ENCODE measurements at regions not wholly inside any gene's neighbourhood (a gene's known extent, or its start where the extent isn't known, plus 50 kb on each side); places are given as distances from the start of the nearest gene placed in this dataset.

DNA sequence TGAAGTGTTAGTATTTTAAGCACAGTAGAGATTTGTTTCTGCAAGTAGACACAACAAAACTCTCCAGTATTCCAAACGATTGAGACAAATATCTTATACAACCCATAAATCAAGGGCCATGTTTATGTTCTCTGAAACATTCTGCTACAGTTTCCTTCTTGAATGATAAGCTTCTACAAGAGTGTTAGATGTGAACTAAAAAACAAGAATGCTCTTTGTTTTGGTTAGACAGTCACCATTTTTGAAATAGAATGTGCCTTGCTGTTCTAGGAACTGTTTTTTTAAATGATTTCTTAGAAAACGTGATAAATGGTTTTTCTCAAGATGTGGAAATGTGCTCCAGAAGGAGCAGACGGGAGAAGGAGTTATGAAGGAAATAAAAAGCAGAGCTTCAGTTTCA, 1656.3 kb upstream of the FLRT2 start:
- H3K27me3 Mint-ChIP-seq (ENCODE audit: low read depth): no peaks in the 10 kb centered on the region
- H3K4me1 Mint-ChIP-seq: peaks cover 15% of the 10 kb centered on the region
- peak overlapping the region in 1 of 3 experiments; percentile 73 for H3K27ac Mint-ChIP-seq
- no peaks in the 10 kb centered on the region for H3K36me3 Mint-ChIP-seq (ENCODE audit: low read depth)
- no peaks in the 10 kb centered on the region for H3K9me3 Mint-ChIP-seq
- no peak overlapping the region for H3K4me3 Mint-ChIP-seq
- TF ChIP-seq CTCF (IDR thresholded peaks at IDR 0.05; ENCODE audit: unreplicated experiment in 3 of 3): no peak

DNA sequence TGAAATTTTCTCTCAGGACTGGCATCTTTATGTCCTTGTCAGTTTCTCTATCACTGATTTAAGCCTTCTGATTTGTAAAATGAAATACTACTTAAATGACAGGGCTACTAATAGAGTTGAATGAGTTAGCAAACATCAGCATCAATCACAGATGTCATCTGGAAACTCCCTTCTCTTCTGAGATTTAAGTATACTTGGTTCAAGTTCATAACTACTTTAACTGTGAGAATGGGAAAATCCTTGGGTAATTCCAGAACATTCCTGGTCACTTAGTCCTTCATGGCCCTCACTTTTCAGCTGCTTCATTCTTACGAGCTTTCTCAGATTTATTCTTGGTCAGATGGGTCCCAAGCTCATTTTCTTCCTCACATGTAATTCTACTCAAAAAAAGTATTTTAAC, 1655.3 kb upstream of the FLRT2 start:
- peak overlapping the region in 1 of 3 experiments; percentile 31 for H3K27ac Mint-ChIP-seq
- peaks cover 3% of the 10 kb centered on the region for H3K27me3 Mint-ChIP-seq (ENCODE audit: low read depth)
- H3K4me1 Mint-ChIP-seq: peaks cover 15% of the 10 kb centered on the region
- H3K9me3 Mint-ChIP-seq: no peaks in the 10 kb centered on the region
- H3K36me3 Mint-ChIP-seq (ENCODE audit: low read depth): no peaks in the 10 kb centered on the region
- no peak for TF ChIP-seq CTCF (IDR thresholded peaks at IDR 0.05; ENCODE audit: unreplicated experiment in 3 of 3)
- H3K4me3 Mint-ChIP-seq: no peak overlapping the region

DNA sequence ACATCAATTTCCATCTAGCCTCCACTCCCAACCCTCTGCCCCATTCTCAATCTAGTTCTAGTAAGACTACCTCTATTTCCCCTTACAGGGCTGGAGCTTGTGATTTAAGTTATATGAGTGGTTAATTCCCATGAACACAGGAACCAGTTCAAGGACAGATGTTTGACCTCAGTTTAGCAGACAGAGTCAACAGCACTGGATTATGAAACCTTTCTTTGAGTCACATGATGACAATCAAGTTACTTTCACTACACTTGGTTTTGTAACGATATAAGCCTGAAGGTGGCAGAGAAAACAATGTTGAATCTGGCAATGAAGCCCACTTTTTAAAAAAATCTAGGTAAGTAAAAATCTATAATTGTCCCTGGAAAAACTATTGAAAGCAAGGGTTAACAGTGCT, 1646.2 kb upstream of the FLRT2 start:
- TF ChIP-seq CTCF (IDR thresholded peaks at IDR 0.05; ENCODE audit: unreplicated experiment in 3 of 3): no peak
- Mint-ChIP-seq H3K27ac (no peak overlapping the region), H3K27me3 (ENCODE audit: low read depth) (peaks cover 9% of the 10 kb centered on the region), H3K4me1 (no peaks in the 10 kb centered on the region), H3K9me3 (no peaks in the 10 kb centered on the region), H3K36me3 (ENCODE audit: low read depth) (no peaks in the 10 kb centered on the region), H3K4me3 (no peak overlapping the region)

DNA sequence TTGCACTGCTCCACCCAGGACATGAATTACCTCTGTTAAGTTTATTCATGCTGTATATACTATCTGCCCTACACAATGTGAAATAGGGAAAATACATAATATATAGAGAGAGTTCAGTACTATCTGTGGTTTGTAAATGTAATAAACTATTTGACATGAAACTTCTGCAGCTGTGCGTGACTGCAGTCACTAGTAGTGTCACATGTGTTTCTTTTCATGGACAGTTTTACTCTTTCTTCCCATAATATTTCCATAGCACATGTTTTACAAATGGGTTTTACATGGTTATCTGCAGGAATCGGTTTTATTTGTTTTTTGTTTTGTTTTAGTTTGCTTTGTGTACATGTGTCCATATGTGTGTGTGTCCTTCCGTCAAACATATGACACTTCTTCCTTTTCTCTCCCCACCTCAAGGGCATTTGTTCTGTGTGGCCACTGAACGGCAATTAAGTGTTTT, 1644.1 kb upstream of the FLRT2 start:
- Mint-ChIP-seq H3K27ac (peak overlapping the region in 2 of 3 experiments; percentile 18 to 54), H3K4me1 (no peaks in the 10 kb centered on the region), H3K36me3 (ENCODE audit: low read depth) (no peaks in the 10 kb centered on the region), H3K4me3 (no peak overlapping the region), H3K9me3 (no peaks in the 10 kb centered on the region), H3K27me3 (ENCODE audit: low read depth) (no peaks in the 10 kb centered on the region)
- TF ChIP-seq CTCF (IDR thresholded peaks at IDR 0.05; ENCODE audit: unreplicated experiment in 3 of 3): no peak

- H3K27me3 Mint-ChIP-seq (ENCODE audit: low read depth): no peaks in the 10 kb centered on the region
- H3K4me1 Mint-ChIP-seq: no peaks in the 10 kb centered on the region
- no peaks in the 10 kb centered on the region for H3K9me3 Mint-ChIP-seq
- no peak overlapping the region for H3K4me3 Mint-ChIP-seq
- H3K36me3 Mint-ChIP-seq (ENCODE audit: low read depth): no peaks in the 10 kb centered on the region
- H3K27ac Mint-ChIP-seq: no peak overlapping the region
- no peak for TF ChIP-seq CTCF (IDR thresholded peaks at IDR 0.05; ENCODE audit: unreplicated experiment in 3 of 3)
Measured at GRCh38 chr14:83887866-83888265, 1642.1 kb upstream of the FLRT2 start.

- Mint-ChIP-seq H3K27ac (no peak overlapping the region), H3K4me3 (no peak overlapping the region), H3K27me3 (ENCODE audit: low read depth) (no peaks in the 10 kb centered on the region), H3K4me1 (no peaks in the 10 kb centered on the region), H3K36me3 (ENCODE audit: low read depth) (no peaks in the 10 kb centered on the region), H3K9me3 (no peaks in the 10 kb centered on the region)
- no peak for TF ChIP-seq CTCF (IDR thresholded peaks at IDR 0.05; ENCODE audit: unreplicated experiment in 3 of 3)
Measured at GRCh38 chr14:83893447-83893846, 1636.5 kb upstream of the FLRT2 start.
